ENCODE measurements at regions not wholly inside any gene's neighbourhood (a gene's known extent, or its start where the extent isn't known, plus 50 kb on each side); places are given as distances from the start of the nearest gene placed in this dataset.

- DNase-seq = no peak
These were observed 220.6 kb downstream of the GXYLT1 start for GRCh38 chr12:41924111-41924510.

DNA sequence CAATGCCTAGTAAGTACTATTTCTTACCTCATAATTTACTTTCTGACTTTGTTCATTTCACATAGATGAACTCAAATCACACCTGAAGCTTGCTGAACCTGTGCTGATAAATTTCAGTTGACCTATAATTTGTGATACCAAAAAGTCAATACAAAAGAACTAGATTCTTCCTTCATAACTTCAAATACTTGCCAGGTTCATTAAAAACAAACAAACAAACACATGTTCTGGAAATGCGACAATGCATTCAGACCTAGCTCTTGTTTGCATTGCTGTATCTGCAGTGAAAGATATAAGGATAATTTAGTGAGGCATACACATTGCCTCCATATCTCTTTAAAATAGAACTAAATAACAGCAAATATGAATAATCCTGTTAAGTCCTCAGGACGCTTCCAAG lies 221.3 kb downstream of the GXYLT1 start:
- no peak for DNase-seq

DNA sequence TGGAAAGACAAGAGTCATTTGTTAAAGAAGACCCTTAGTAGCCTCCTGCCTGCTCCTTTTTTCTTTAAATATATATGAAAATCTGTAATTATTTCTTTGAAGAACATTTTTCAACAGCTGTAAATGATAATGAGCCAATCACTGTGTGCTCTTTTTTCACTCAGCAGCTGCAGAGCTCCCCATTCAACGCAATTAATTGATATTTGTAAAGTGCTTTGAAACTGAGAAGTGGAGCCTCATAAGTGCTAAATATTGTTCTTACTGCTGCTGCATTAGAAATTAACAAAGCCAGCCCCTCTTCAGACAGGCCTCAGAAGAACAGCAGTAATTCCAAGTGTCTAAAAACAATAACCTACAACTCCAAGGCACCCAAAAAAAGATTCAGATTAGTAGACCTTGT lies 224.3 kb downstream of the GXYLT1 start:
- DNase-seq = no peak

- DNase-seq = no peak
These were observed 225.0 kb downstream of the GXYLT1 start for GRCh38 chr12:41919526-41920261.

GRCh38 chr12:41919048-41919447 lies 225.6 kb downstream of the GXYLT1 start:
- DNase-seq = no peak

GRCh38 chr12:41917938-41918341 lies 226.7 kb downstream of the GXYLT1 start:
- DNase-seq = no peak

GRCh38 chr12:41917181-41917580 lies 227.5 kb downstream of the GXYLT1 start:
- no peak for DNase-seq

DNA sequence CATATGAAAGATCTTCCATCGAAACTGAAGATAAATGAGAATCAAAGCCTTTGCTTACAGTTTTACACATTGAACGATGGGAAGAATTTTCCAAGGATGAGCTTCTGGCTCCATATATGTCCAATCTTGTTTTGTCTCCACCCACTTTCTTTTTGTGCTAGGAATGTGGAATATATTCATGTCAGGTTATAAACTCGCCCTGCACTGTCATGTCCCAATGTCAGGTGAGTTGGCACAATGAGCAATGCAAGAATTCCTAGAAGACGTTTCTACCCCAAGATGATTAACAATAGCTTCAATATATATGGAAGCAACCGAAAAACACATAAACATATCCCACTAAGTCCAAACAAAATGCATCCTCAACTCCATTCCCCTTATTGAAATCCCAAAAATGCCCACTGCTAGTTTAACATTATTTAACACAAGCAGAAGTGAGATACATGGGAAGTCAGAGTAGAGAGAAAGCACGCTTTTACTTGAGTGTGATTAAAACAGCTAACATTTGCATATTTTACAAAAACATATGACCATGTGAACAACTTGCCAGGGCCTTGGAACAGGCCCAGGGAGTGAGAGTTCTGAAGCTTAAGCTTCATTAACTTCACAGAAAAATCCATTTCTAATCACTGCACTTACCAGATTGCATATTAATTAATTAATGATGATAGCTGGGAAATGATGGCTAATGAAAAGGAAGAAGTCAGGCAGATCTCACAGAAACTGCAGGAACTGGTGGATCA lies 233.9 kb downstream of the GXYLT1 start:
- no peak for DNase-seq

DNA sequence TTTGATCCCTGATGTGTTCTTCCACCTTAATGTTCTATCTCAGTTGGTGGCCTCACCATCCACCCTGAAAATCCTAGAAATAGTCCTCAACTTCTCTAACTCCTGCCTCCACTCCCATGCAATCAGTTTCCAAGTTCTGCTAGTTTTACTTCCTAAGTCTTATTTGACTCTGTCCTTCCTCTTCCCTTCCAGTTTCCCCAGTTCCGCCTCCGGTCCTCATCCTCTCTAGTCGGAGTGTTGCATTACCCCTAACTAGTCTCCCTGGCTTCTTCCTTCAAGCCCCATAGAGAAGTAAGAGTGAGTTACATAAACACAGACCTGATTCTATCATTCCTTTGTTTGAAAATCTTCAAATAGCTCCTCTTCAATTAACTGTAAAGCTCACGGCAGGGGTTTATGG lies 236.5 kb downstream of the GXYLT1 start:
- DNase-seq = no peak

GRCh38 chr12:41907550-41907949 lies 237.1 kb downstream of the GXYLT1 start:
- no peak for DNase-seq

DNA sequence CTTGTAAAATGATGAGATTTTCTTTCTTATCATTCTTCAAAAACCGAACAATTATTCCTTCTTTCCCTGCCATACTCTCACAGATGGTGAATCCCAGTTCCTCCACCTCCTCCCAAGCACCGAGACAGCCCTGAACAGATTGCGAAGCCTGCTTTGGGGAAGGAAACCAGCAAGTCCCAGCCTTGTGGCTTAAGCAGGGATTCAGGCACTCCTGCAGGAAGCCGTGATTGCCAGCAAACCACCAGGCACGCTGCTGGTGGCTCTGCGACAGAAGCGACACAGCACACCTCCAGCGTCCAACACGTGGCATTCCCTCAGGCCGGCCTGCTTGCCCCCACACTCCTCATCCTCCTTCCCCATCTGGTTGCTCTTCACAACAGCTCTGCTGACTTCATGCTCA lies 237.7 kb downstream of the GXYLT1 start:
- no peak for DNase-seq

GRCh38 chr12:41905759-41906297 lies 238.8 kb downstream of the GXYLT1 start:
- DNase-seq = no peak

DNA sequence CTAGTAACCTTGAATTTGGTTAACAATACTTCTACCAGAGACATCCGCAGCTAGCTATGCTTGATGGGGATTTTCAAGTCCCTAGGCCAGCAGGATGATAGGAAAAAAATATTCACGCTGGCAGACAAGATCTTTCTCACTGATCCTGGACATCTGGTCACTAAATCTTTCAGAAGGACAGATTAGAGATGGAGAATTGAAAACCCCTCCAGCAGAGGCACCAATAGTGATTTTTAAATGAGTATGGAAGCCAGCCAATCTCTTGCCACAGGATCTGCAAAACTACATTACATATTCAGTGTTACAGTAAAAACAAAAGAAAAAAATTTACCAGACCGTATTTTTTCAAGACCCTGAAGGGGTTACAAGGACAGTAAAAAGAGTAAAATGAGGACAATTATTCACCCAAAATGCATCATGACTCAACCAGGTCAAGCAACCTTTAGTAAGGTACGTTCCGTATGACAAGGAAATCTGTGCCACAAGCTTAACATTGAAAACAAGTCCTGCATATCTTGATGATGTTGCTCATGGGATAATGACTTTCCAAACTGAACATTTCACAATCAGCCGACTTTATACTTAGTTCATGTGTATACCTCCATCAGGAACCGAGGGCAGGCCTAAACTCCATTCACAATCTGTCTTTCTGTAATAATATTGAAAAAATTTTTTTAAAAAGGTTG lies 239.5 kb downstream of the GXYLT1 start:
- no peak for DNase-seq

GRCh38 chr12:41904041-41904440 lies 240.6 kb downstream of the GXYLT1 start:
- no peak for DNase-seq

DNA sequence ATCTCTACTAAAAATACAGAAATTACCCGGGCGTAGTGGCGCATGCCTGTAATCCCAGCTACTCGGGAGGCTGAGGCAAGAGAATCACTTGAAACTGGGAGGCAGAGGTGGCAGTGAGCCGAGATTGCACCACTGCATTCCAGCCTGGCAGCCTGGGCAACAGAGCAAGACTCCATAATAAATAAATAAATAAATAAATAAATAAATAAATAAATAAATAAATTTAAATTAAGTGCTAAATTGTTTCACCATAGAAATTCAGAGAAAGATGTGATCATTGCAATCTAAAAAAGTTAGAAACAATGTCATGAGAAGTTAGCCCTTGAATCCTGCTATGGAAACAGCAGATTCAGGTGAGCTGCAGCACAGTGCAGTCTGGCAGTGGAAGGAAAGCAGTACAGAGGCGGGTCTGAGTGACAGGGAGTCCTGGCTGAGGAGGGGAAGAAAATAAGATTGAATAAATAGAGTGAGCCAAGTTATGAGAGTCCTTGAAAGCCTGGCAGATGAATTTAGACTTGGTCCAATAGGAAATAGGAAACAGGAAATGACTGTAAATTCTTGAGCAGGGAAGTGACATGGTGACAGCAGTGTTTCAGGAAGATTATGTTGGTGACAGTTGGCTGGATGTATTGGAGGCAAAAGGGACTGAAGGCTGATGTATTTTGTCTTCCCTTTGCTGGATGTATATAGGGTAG lies 241.5 kb downstream of the GXYLT1 start:
- no peak for DNase-seq

GRCh38 chr12:41899577-41899976 lies 245.1 kb downstream of the GXYLT1 start:
- no peak for DNase-seq

DNA sequence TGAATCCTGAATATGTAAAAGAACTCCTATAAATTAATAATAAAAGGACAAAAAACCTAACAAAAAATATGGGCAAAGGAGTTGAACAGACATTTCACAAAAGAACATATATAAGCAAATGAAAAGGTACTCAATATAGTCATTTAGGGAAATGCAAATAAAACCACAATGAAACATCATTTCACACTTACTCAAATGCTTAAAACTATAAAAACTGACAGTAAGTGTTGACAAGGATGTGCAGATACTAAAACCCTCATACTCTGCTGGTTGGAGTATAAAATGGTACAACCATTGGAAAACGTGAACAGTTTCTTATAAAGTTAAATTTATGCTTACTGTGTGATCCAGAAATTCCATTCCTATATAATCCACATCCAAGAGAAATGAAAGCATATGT lies 247.1 kb downstream of the GXYLT1 start:
- DNase-seq = no peak

DNA sequence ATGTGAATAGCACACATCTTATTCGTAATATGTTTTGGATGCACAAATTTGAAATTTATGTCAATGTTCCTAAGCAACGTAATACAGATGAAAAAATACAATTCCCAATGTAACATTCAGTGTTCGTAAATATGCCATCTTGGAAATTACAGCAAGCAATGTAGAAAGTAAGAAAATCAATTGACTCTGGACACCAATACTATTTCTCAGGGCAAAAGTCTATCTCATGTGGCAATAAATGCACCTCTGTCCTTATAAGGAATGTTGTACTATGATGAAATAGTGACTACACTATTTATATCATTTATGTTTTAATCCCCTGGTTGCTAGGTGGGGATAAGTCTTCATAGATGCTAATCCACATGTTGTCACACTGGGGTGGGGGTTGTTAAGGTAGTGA lies 251.2 kb downstream of the GXYLT1 start:
- DNase-seq = no peak

DNA sequence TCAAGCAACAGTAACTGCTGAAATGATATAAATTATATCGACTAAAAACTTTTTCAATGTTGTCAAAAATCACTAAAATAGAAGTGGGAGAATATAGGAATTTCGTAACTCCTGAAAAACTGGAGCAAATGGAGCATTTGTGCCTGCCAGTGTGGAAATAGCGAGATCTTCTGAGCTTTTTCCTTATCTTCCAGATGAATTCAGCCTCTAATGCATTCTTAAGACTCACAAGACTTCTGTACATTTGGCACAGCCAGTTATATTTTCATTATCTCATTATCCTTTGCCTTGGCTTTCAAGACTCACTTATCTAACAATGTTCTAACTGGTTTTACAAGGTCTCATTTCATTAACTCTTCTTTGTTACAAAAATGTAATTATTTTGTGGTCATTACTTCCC lies 252.4 kb downstream of the GXYLT1 start:
- no peak for DNase-seq

DNA sequence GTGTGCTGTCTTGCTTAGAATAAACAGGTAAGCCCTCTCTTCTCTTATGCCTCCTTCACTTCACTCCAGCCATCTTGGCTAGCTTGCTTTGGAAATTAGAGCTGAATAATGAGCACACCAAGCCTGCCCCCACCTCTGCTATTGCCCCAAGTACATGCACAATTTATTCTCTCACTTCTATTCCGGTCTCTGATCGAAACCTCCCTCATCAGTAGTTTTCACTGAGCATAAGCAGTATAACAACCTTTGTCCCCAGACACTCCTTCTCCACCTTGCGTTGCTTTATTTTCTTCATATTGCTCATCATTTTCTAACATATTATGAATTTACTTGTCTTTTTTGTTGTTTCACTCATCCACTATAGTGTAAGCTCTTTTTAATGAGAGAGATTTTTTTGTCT lies 253.4 kb downstream of the GXYLT1 start:
- no peak for DNase-seq

DNA sequence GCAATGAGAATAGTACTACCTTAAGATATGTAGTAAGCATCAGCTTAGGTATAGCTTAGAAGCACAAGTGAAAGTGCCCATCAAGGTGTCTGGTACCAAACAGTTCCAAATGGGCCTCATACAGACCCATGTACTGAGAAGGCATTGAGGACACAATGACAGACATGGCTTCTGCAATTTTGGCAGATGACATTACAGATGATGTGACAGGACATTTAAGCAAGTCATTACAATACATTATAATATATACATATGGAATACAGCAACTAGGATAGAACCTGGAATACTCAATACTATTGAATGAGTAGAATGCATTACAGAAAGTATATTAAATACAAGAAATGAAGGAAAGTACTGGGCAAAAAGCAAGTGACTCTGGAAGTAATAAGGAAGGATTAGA lies 256.4 kb downstream of the GXYLT1 start:
- DNase-seq = no peak

- DNase-seq = no peak
These were observed 262.5 kb downstream of the GXYLT1 start for GRCh38 chr12:41881891-41882805.
